Sigmoid colon (tissue), 4 donors: ENCODE measurements at regions not wholly inside any gene's neighbourhood (a gene's known extent, or its start where the extent isn't known, plus 50 kb on each side); places are given as distances from the start of the nearest gene placed in this dataset.

ENCODE experiments used
- CTCF ChIP-seq, 4 experiments: fragments of 450-650 bp in 3 of 4; fragments of 200-600 bp in 1 of 4; IDR thresholded peaks; one replicate each; pipeline ENCODE4 v1.5.1; 2016 to 2019; ENCODE audit warnings: antibody characterized with exemption in 4 of 4, mild to moderate bottlenecking in 3 of 4, moderate library complexity in 2 of 4
- EP300 ChIP-seq, 4 donors: sonication (generic); formaldehyde crosslinking; IDR thresholded peaks; one replicate each; pipeline ENCODE4 v1.6.1; 2017; ENCODE audit warnings: antibody characterized with exemption in 4 of 4
- POLR2A ChIP-seq, 2 donors: fragments of 450-650 bp; IDR thresholded peaks; one replicate each; pipeline ENCODE4 v1.6.1; 2016; ENCODE audit warnings: antibody characterized with exemption in 2 of 2, mild to moderate bottlenecking in 2 of 2, moderate library complexity in 2 of 2
- POLR2AphosphoS5 ChIP-seq, 4 donors: sonication (generic); formaldehyde crosslinking; IDR thresholded peaks; one replicate each; pipeline ENCODE4 v1.6.1; 2017; ENCODE audit warnings: antibody characterized with exemption in 4 of 4

- TF ChIP-seq CTCF (IDR thresholded peaks at IDR 0.05): no peak
- no peak for TF ChIP-seq POLR2AphosphoS5 (IDR thresholded peaks at IDR 0.05)
- TF ChIP-seq POLR2A (IDR thresholded peaks at IDR 0.05): no peak
- TF ChIP-seq EP300 (IDR thresholded peaks at IDR 0.05): no peak
These were observed 57.7 kb downstream of the INHBB start for GRCh38 chr2:120403676-120404075.
